ENCODE measurements at regions not wholly inside any gene's neighbourhood (a gene's known extent, or its start where the extent isn't known, plus 50 kb on each side); places are given as distances from the start of the nearest gene placed in this dataset.
"Not testable (repeated sequence)": the region's sequence is repeated elsewhere in the genome, so short reads cannot be mapped to it uniquely, and the experiment has no call there.

DNA sequence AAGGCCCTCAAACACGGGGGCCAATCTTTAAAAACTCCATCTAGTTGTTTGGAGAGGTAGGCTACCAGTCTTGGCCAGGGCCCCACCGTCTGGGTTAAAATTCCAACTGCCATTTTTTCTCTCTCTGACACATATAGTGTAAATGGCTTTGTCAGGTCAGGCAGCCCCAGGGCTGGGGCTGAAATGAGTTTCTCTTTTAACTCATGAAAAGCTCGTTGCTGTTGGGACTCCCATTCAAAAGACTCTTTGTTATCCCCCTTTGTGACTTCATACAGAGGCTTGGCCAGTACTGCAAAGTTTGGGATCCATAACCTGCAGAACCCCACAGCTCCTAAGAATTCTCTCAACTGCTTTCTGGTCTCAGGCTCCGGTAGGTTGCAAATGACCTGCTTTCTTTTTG lies 99.4 kb upstream of the SLC1A4 start:
- no peak overlapping the region for H3K27ac ChIP-seq (ENCODE audit: low read depth in 1 of 2, low read length in 1 of 2)
- ATAC-seq (ENCODE audit: insufficient read depth, low FRiP score): no peak
- TF ChIP-seq, protein P1, sequence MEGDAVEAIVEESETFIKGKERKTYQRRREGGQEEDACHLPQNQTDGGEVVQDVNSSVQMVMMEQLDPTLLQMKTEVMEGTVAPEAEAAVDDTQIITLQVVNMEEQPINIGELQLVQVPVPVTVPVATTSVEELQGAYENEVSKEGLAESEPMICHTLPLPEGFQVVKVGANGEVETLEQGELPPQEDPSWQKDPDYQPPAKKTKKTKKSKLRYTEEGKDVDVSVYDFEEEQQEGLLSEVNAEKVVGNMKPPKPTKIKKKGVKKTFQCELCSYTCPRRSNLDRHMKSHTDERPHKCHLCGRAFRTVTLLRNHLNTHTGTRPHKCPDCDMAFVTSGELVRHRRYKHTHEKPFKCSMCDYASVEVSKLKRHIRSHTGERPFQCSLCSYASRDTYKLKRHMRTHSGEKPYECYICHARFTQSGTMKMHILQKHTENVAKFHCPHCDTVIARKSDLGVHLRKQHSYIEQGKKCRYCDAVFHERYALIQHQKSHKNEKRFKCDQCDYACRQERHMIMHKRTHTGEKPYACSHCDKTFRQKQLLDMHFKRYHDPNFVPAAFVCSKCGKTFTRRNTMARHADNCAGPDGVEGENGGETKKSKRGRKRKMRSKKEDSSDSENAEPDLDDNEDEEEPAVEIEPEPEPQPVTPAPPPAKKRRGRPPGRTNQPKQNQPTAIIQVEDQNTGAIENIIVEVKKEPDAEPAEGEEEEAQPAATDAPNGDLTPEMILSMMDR (IDR thresholded peaks at IDR 0.05; ENCODE audit: control extremely low read depth, extremely low read depth): no peak

DNA sequence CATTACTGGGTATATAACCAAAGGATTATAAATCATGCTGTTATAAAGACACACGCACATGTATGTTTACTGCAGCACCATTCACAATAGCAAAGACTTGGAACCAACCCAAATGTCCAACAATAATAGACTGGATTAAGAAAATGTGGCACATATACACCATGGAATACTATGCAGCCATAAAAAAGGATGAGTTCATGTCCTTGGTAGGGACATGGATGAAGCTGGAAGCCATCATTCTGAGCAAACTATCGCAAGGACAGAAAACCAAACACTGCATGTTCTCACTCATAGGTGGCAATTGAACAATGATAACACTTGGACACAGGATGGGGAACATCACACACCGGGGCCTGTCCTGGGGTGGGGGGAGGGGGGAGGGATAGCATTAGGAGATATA lies 92.6 kb upstream of the SLC1A4 start:
- not testable (repeated sequence) for H3K9ac ChIP-seq (ENCODE audit: insufficient read depth in 1 of 2, low read length in 2 of 2); H3K27ac ChIP-seq (ENCODE audit: low read depth in 1 of 2, low read length in 1 of 2); H3K4me3 ChIP-seq; H3K4me1 ChIP-seq (ENCODE audit: control insufficient read depth in 5 of 5, insufficient read depth in 5 of 5, low read length in 5 of 5); ATAC-seq (ENCODE audit: insufficient read depth, low FRiP score); H3K36me3 ChIP-seq (ENCODE audit: control insufficient read depth in 4 of 4, insufficient read depth in 4 of 4, low read length in 4 of 4); DNase-seq; H3K27me3 ChIP-seq (ENCODE audit: control insufficient read depth in 3 of 3, insufficient read depth in 3 of 3, low read length in 2 of 3); H3K9me3 ChIP-seq (ENCODE audit: control insufficient read depth in 4 of 4, insufficient read depth in 3 of 4, low read length in 3 of 4)
- 84 to 98% methylated on average over 3 of the region's 3 CpGs for WGBS, 2 donors

More for the DNA sequence above, 99.4 kb upstream of the SLC1A4 start:
- 75 to 91% methylated on average over 4 of the region's 4 CpGs for WGBS, 2 donors
- H3K4me1 ChIP-seq (ENCODE audit: control insufficient read depth in 5 of 5, insufficient read depth in 5 of 5, low read length in 5 of 5): no peaks in the 10 kb centered on the region
- H3K9me3 ChIP-seq (ENCODE audit: control insufficient read depth in 4 of 4, insufficient read depth in 3 of 4, low read length in 3 of 4): peaks cover 0 to 12% (median 3%) of the 10 kb centered on the region in 4 donors
- no peaks in the 10 kb centered on the region for H3K36me3 ChIP-seq (ENCODE audit: control insufficient read depth in 4 of 4, insufficient read depth in 4 of 4, low read length in 4 of 4)
- no peak for DNase-seq
- H3K27me3 ChIP-seq (ENCODE audit: control insufficient read depth in 3 of 3, insufficient read depth in 3 of 3, low read length in 2 of 3): no peaks in the 10 kb centered on the region
- no peak overlapping the region for H3K9ac ChIP-seq (ENCODE audit: insufficient read depth in 1 of 2, low read length in 2 of 2)
- no peak overlapping the region for H3K4me3 ChIP-seq

DNA sequence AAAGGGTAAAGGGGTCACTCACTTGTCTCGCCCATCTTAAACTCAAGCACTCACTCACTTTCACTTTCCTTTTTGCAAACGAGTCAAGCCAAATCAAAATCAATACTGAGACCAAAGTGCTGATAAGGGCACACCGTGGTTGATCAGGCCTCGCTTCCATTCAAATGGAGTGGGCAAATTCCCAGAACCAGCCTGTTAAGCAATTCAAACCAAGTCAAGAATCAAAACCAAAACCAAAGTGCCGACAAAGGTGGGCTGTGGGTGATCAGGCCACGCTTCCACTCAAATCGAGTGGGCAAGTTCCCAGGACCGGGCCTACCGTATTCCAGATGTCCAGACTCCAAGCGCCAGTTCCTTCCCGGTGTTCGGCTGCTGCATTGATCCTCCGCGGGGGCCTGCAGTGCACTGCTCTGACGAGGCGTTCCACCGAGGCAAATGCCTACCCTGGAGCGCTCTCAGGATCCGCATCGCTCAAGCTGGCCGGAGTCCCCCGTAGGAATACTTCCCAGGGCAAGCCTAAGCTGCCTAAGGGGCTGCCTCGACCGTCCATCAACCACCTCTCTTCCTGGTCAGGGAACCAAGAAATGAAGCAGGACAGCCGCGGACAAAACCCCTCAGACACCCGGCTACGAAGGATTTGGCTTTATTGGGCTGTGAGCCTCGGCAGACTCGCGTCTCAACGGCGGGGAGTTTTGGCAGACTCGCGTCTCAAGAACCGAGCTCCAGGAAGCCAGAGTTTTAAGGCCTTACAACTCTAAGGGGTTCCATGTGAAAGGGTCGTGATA lies 89.9 kb upstream of the SLC1A4 start:
- TF ChIP-seq, protein P1 (IDR thresholded peaks at IDR 0.05; ENCODE audit: control extremely low read depth, extremely low read depth): no peak
- Histone ChIP-seq H3K27ac (ENCODE audit: low read depth in 1 of 2, low read length in 1 of 2) (no peak overlapping the region), H3K27me3 (ENCODE audit: control insufficient read depth in 3 of 3, insufficient read depth in 3 of 3, low read length in 2 of 3) (no peaks in the 10 kb centered on the region), H3K36me3 (ENCODE audit: control insufficient read depth in 4 of 4, insufficient read depth in 4 of 4, low read length in 4 of 4) (no peaks in the 10 kb centered on the region), H3K4me3 (no peak overlapping the region), H3K4me1 (ENCODE audit: control insufficient read depth in 5 of 5, insufficient read depth in 5 of 5, low read length in 5 of 5) (peaks cover 0 to 5% (median 0%) of the 10 kb centered on the region in 5 donors), H3K9ac (ENCODE audit: insufficient read depth in 1 of 2, low read length in 2 of 2) (no peak overlapping the region), H3K9me3 (ENCODE audit: control insufficient read depth in 4 of 4, insufficient read depth in 3 of 4, low read length in 3 of 4) (no peaks in the 10 kb centered on the region)
- WGBS, 2 donors: 89 to 90% methylated on average over 37 of the region's 37 CpGs
- ATAC-seq (ENCODE audit: insufficient read depth, low FRiP score): no peak
- DNase-seq: no peak

DNA sequence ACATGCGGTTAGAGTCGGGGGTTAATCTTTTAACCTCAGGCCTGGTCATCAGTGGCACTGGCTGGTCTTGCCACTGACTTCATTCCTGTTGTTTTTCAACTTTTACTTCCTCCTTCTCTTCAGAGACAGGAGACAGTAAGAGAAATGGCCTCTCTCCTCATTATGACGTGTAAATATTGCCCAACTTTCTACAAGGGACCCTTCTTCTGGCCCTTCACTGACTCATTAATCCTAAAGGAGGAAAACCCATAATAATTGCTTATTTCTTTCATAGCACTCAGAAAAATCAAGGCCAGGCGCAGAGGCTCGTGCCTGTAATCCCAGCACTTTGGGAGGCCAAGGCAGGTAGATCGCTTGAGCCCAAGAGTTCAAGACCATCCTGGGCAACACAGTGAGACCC lies 89.3 kb upstream of the SLC1A4 start:
- not testable (repeated sequence) for H3K9ac ChIP-seq (ENCODE audit: insufficient read depth in 1 of 2, low read length in 2 of 2); DNase-seq; ATAC-seq (ENCODE audit: insufficient read depth, low FRiP score); H3K4me3 ChIP-seq; H3K4me1 ChIP-seq (ENCODE audit: control insufficient read depth in 5 of 5, insufficient read depth in 5 of 5, low read length in 5 of 5); H3K9me3 ChIP-seq (ENCODE audit: control insufficient read depth in 4 of 4, insufficient read depth in 3 of 4, low read length in 3 of 4); H3K27ac ChIP-seq (ENCODE audit: low read depth in 1 of 2, low read length in 1 of 2); H3K36me3 ChIP-seq (ENCODE audit: control insufficient read depth in 4 of 4, insufficient read depth in 4 of 4, low read length in 4 of 4); H3K27me3 ChIP-seq (ENCODE audit: control insufficient read depth in 3 of 3, insufficient read depth in 3 of 3, low read length in 2 of 3)
- 82 to 88% methylated on average over 6 of the region's 6 CpGs for WGBS, 2 donors
